Astrocyte (in vitro differentiated cells and primary cell): ENCODE measurements at regions not wholly inside any gene's neighbourhood (a gene's known extent, or its start where the extent isn't known, plus 50 kb on each side); places are given as distances from the start of the nearest gene placed in this dataset.
"Not testable (repeated sequence)": the region's sequence is repeated elsewhere in the genome, so short reads cannot be mapped to it uniquely, and the experiment has no call there.

Experiments used
- DNase-seq: peaks from one replicate; pipeline ENCODE4 v3.0.0-alpha.2; 2010; ENCODE audit warnings: low read depth
- FAIRE-seq: peaks from 2 replicates; lab custom pipeline; 2011; peaks lifted over from hg19 to GRCh38; lab: Jason Lieb, UNC
- H2AFZ ChIP-seq: 2 replicates; pipeline ENCODE4 v1.6.0; 2012; ENCODE audit warnings: low read depth, low read length, inconsistent platforms
- H3K27ac ChIP-seq: 2 replicates; pipeline ENCODE4 v1.5.1; 2011; ENCODE audit warnings: low read depth, low read length, inconsistent platforms
- H3K27me3 ChIP-seq: 2 replicates; pipeline ENCODE4 v1.6.0; 2011; ENCODE audit warnings: low read length, inconsistent platforms; ENCODE audit not compliant: insufficient read depth
- H3K36me3 ChIP-seq: 2 replicates; pipeline ENCODE4 v1.5.1; 2011; ENCODE audit warnings: low read length, inconsistent platforms; ENCODE audit not compliant: insufficient read depth
- H3K4me1 ChIP-seq: 2 replicates; pipeline ENCODE4 v1.5.1; 2011; ENCODE audit warnings: low read length, inconsistent platforms; ENCODE audit not compliant: insufficient read depth
- H3K4me2 ChIP-seq: 2 replicates; pipeline ENCODE4 v1.6.0; 2012; ENCODE audit warnings: low read length, inconsistent platforms
- H3K4me3 ChIP-seq: 2 replicates; pipeline ENCODE4 v1.5.1; 2011; ENCODE audit warnings: low read depth, mild to moderate bottlenecking, low read length, inconsistent platforms; ENCODE audit not compliant: insufficient read depth
- H3K79me2 ChIP-seq: 2 replicates; pipeline ENCODE4 v1.6.0; 2012; ENCODE audit warnings: mild to moderate bottlenecking, low read length, inconsistent platforms; ENCODE audit not compliant: insufficient read depth
- H3K9ac ChIP-seq: 2 replicates; pipeline ENCODE4 v1.6.0; 2012; ENCODE audit warnings: mild to moderate bottlenecking, low read length, inconsistent platforms
- H3K9me3 ChIP-seq: 2 replicates; pipeline ENCODE4 v1.5.1; 2012; ENCODE audit warnings: low read depth, mild to moderate bottlenecking, low read length, inconsistent platforms; ENCODE audit not compliant: insufficient read depth
- H4K20me1 ChIP-seq: 2 replicates; pipeline ENCODE4 v1.6.0; 2012; ENCODE audit warnings: low read length, inconsistent platforms; ENCODE audit not compliant: insufficient read depth
- H3K27ac Mint-ChIP-seq: one replicate; pipeline ENCODE4 v1.8.0; 2021; ENCODE audit warnings: mild to moderate bottlenecking, mixed read lengths; ENCODE audit not compliant: unreplicated experiment
- H3K27me3 Mint-ChIP-seq: one replicate; pipeline ENCODE4 v1.8.0; 2021; ENCODE audit warnings: low read depth, mixed read lengths; ENCODE audit not compliant: unreplicated experiment
- H3K36me3 Mint-ChIP-seq: one replicate; pipeline ENCODE4 v1.8.0; 2021; ENCODE audit warnings: low read depth, mixed read lengths; ENCODE audit not compliant: unreplicated experiment
- H3K4me1 Mint-ChIP-seq: one replicate; pipeline ENCODE4 v1.8.0; 2021; ENCODE audit warnings: low read depth, mixed read lengths; ENCODE audit not compliant: unreplicated experiment
- H3K4me3 Mint-ChIP-seq: one replicate; pipeline ENCODE4 v1.8.0; 2021; ENCODE audit warnings: mild to moderate bottlenecking, moderate library complexity, mixed read lengths; ENCODE audit not compliant: unreplicated experiment
- H3K9me3 Mint-ChIP-seq: one replicate; pipeline ENCODE4 v1.8.0; 2021; ENCODE audit warnings: mild to moderate bottlenecking, mixed read lengths; ENCODE audit not compliant: unreplicated experiment

GRCh38 chr16:29201296-29202024 lies 205.1 kb downstream of the NPIPB11 start:
- not testable (repeated sequence) for H4K20me1 ChIP-seq, H3K4me2 ChIP-seq, H3K4me3 ChIP-seq, H3K36me3 ChIP-seq, H3K9me3 Mint-ChIP-seq, H3K79me2 ChIP-seq, H3K9ac ChIP-seq, H2AFZ ChIP-seq, H3K36me3 Mint-ChIP-seq, H3K4me1 ChIP-seq, H3K27ac Mint-ChIP-seq, H3K9me3 ChIP-seq, H3K27ac ChIP-seq, H3K4me1 Mint-ChIP-seq, H3K4me3 Mint-ChIP-seq, DNase-seq, FAIRE-seq, H3K27me3 ChIP-seq
- peaks cover 12% of the 10 kb centered on the region for H3K27me3 Mint-ChIP-seq

DNA sequence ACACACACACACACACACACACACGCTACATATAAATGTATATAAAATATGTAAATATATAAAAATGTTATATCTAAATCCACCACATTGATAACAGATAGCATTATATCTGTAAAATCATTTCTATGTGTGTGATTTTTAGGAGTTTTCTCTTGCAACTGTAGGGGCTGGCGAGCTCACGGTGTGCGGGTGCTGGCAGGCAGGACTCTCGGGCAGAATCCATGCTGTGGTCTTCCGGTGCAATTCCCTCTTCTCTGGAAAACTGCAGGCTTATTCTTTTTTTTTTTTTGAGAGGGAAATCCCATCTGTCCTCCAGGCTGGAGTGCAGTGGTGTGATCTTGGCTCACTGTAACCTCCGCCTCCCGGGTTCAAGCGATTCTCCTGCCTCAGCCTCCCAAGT lies 205.8 kb downstream of the NPIPB11 start:
- not testable (repeated sequence) for H3K79me2 ChIP-seq, H3K9me3 Mint-ChIP-seq, H3K36me3 ChIP-seq, H4K20me1 ChIP-seq, H3K4me3 ChIP-seq, H3K27me3 ChIP-seq, FAIRE-seq, H2AFZ ChIP-seq, H3K27ac ChIP-seq, H3K36me3 Mint-ChIP-seq, H3K9ac ChIP-seq, DNase-seq, H3K4me3 Mint-ChIP-seq, H3K27ac Mint-ChIP-seq, H3K27me3 Mint-ChIP-seq, H3K4me1 ChIP-seq, H3K9me3 ChIP-seq, H3K4me1 Mint-ChIP-seq
- peak overlapping the region; percentile 75 for H3K4me2 ChIP-seq

GRCh38 chr16:29200135-29200601 lies 206.3 kb downstream of the NPIPB11 start:
- not testable (repeated sequence) for H3K36me3 ChIP-seq, H4K20me1 ChIP-seq, H3K4me1 Mint-ChIP-seq, H3K27me3 Mint-ChIP-seq, H3K79me2 ChIP-seq, H3K27ac Mint-ChIP-seq, H3K27me3 ChIP-seq, H3K4me1 ChIP-seq, H3K4me3 ChIP-seq, H3K9me3 ChIP-seq, H3K9me3 Mint-ChIP-seq, H3K4me3 Mint-ChIP-seq, H3K36me3 Mint-ChIP-seq
- Histone ChIP-seq H3K4me2 (peak overlapping the region; percentile 75), H3K27ac (peak overlapping the region; percentile 66), H2AFZ (peak overlapping the region; percentile 10), H3K9ac (peak overlapping the region; percentile 49)
- peak; percentile 86 for FAIRE-seq
- DNase-seq: peak; percentile 70

- Histone ChIP-seq H3K27ac (peak overlapping the region; percentile 41), H3K4me2 (peak overlapping the region; percentile 75), H3K9ac (peak overlapping the region; percentile 6)
- H3K4me1 ChIP-seq, H3K9me3 ChIP-seq, H3K36me3 Mint-ChIP-seq, H3K9me3 Mint-ChIP-seq, H3K27ac Mint-ChIP-seq, H4K20me1 ChIP-seq, H3K4me1 Mint-ChIP-seq, H3K36me3 ChIP-seq, H3K4me3 Mint-ChIP-seq, H2AFZ ChIP-seq, H3K27me3 Mint-ChIP-seq, H3K27me3 ChIP-seq, H3K4me3 ChIP-seq, FAIRE-seq, H3K79me2 ChIP-seq, DNase-seq: not testable (repeated sequence)
Observed at GRCh38 chr16:29199626-29200025, 206.9 kb downstream of the NPIPB11 start.
